IMR-90 (cell line): ENCODE measurements at regions not wholly inside any gene's neighbourhood (a gene's known extent, or its start where the extent isn't known, plus 50 kb on each side); places are given as distances from the start of the nearest gene placed in this dataset.

ENCODE experiments used
- ATAC-seq: fragments of 200-7000 bp; cut with Tn5 transposase; 2 replicates; pipeline ENCODE4 v1.9.1; 2020; ENCODE audit warnings: low read depth, mild to moderate bottlenecking, moderate library complexity
- BruUV-seq: library from RNA; stranded (reverse); fragments of 400-500 nt; replicated peaks from 2 replicates; lab custom pipeline; 2021; lab: Mats Ljungman, UMichigan
- CTCF ChIA-PET: fragments of 300-600 bp; formaldehyde crosslinking; extraction: SDS; loops from one replicate; lab custom pipeline; 2021; ENCODE audit warnings: antibody characterized with exemption; lab: Yijun Ruan, JAX
- POLR2A ChIA-PET: fragments of 300-600 bp; sonication (Branson Sonifier 250); formaldehyde crosslinking; loops from one replicate; lab custom pipeline; 2022; ENCODE audit warnings: antibody characterized with exemption; ENCODE audit not compliant: unreplicated experiment; lab: Charles Lee
- DNase-seq: peaks from one replicate; pipeline ENCODE4 v3.0.0; 2013
- H2AFZ ChIP-seq: replicated peaks from 2 replicates; pipeline ENCODE3; 2013; ENCODE audit warnings: low read length, mild to moderate bottlenecking; ENCODE audit not compliant: poor library complexity
- H2AK5ac ChIP-seq: 2 replicates; pipeline ENCODE4 v1.6.1; 2013; ENCODE audit warnings: low read depth, low read length, inconsistent platforms
- H2AK9ac ChIP-seq: replicated peaks from 2 replicates; pipeline ENCODE3; 2013; ENCODE audit warnings: mild to moderate bottlenecking, low read depth, low read length, moderate library complexity; ENCODE audit not compliant: poor library complexity
- H2BK120ac ChIP-seq: 2 replicates; pipeline ENCODE4 v1.6.1; 2013; ENCODE audit warnings: low read depth, low read length, inconsistent platforms
- H2BK15ac ChIP-seq: 3 replicates; pipeline ENCODE4 v1.6.1; 2013; ENCODE audit warnings: low read depth, low read length, inconsistent platforms
- H2BK20ac ChIP-seq: 2 replicates; pipeline ENCODE4 v1.6.1; 2013; ENCODE audit warnings: low read depth, mild to moderate bottlenecking, inconsistent platforms, low read length, moderate library complexity
- H2BK5ac ChIP-seq: 2 replicates; pipeline ENCODE4 v1.6.1; 2013; ENCODE audit warnings: mild to moderate bottlenecking, low read depth, low read length, inconsistent platforms; ENCODE audit not compliant: poor library complexity, severe bottlenecking
- H3K14ac ChIP-seq: replicated peaks from 2 replicates; pipeline ENCODE4 v1.6.1; 2013; ENCODE audit warnings: low read depth, low read length, inconsistent platforms
- H3K18ac ChIP-seq: 2 replicates; pipeline ENCODE4 v1.6.1; 2013; ENCODE audit warnings: low read depth, low read length, control low read depth
- H3K23ac ChIP-seq: 2 replicates; pipeline ENCODE4 v1.6.1; 2013; ENCODE audit warnings: low read depth, low read length, inconsistent platforms
- H3K27ac ChIP-seq: 2 replicates; pipeline ENCODE4 v1.5.1; 2013; ENCODE audit warnings: mild to moderate bottlenecking, control low read depth, low read length; ENCODE audit not compliant: insufficient read depth
- H3K27me3 ChIP-seq: 2 replicates; pipeline ENCODE4 v1.6.1; 2013; ENCODE audit warnings: low read length; ENCODE audit not compliant: control insufficient read depth, insufficient read depth
- H3K36me3 ChIP-seq: 2 replicates; pipeline ENCODE4 v1.6.1; 2013; ENCODE audit warnings: low read length, mixed read lengths; ENCODE audit not compliant: control insufficient read depth, insufficient read depth
- H3K4ac ChIP-seq: 2 replicates; pipeline ENCODE4 v1.6.1; 2013; ENCODE audit warnings: low read depth, low read length, inconsistent platforms
- H3K4me1 ChIP-seq: 2 replicates; pipeline ENCODE4 v1.6.1; 2013; ENCODE audit warnings: low read length, mixed read lengths; ENCODE audit not compliant: control insufficient read depth, insufficient read depth
- H3K4me2 ChIP-seq: 2 replicates; pipeline ENCODE4 v1.6.1; 2013; ENCODE audit warnings: low read depth, mild to moderate bottlenecking, control low read depth, low read length, moderate library complexity
- H3K4me3 ChIP-seq: 2 replicates; pipeline ENCODE4 v1.5.1; 2013; ENCODE audit warnings: low read depth, mild to moderate bottlenecking, control low read depth, low read length, moderate library complexity; ENCODE audit not compliant: insufficient read depth
- H3K56ac ChIP-seq: 2 replicates; pipeline ENCODE4 v1.6.1; 2013; ENCODE audit warnings: low read length, inconsistent platforms; ENCODE audit not compliant: insufficient read depth; ENCODE audit errors: extremely low read depth
- H3K79me1 ChIP-seq, 2 experiments: 2 replicates each; pipeline ENCODE4 v1.6.1; 2013; ENCODE audit warnings: low read length in 2 of 2, inconsistent platforms in 1 of 2, low read depth in 1 of 2
- H3K9ac ChIP-seq: 2 replicates; pipeline ENCODE4 v1.6.1; 2013; ENCODE audit warnings: low read depth, low read length, control low read depth
- H3K9me1 ChIP-seq: 2 replicates; pipeline ENCODE4 v1.6.1; 2013; ENCODE audit warnings: low read length, inconsistent platforms; ENCODE audit not compliant: insufficient read depth
- H3K9me3 ChIP-seq: 2 replicates; pipeline ENCODE4 v1.6.1; 2013; ENCODE audit warnings: low read length; ENCODE audit not compliant: control insufficient read depth, insufficient read depth
- H4K20me1 ChIP-seq: 2 replicates; pipeline ENCODE4 v1.6.1; 2013; ENCODE audit warnings: low read length, inconsistent platforms; ENCODE audit not compliant: insufficient read depth
- H4K5ac ChIP-seq: 2 replicates; pipeline ENCODE4 v1.6.1; 2013; ENCODE audit warnings: mild to moderate bottlenecking, low read depth, low read length, control low read depth
- H4K8ac ChIP-seq, 2 experiments: 2 replicates each; pipeline ENCODE4 v1.6.1; 2013; ENCODE audit warnings: low read depth in 2 of 2, low read length in 2 of 2, control low read depth in 1 of 2, inconsistent platforms in 1 of 2
- H4K91ac ChIP-seq: 2 replicates; pipeline ENCODE4 v1.6.1; 2013; ENCODE audit warnings: low read depth, low read length, inconsistent platforms; ENCODE audit not compliant: insufficient read depth
- CHD1 ChIP-seq: IDR thresholded peaks from 2 replicates; pipeline ENCODE4 v1.6.1; 2012; ENCODE audit warnings: low read depth, low read length, improper control_type of control experiment
- MAFK ChIP-seq: IDR thresholded peaks from 2 replicates; pipeline ENCODE4 v1.6.1; 2012; ENCODE audit warnings: low read depth, low read length, improper control_type of control experiment
- MAZ ChIP-seq: IDR thresholded peaks from 2 replicates; pipeline ENCODE4 v1.6.1; 2012; ENCODE audit warnings: low read depth, mild to moderate bottlenecking, low read length, improper control_type of control experiment, moderate library complexity, borderline replicate concordance
- RCOR1 ChIP-seq: IDR thresholded peaks from 2 replicates; pipeline ENCODE4 v1.6.1; 2012; ENCODE audit warnings: mild to moderate bottlenecking, low read length, improper control_type of control experiment; ENCODE audit not compliant: insufficient replicate concordance
- RFX5 ChIP-seq: IDR thresholded peaks from 2 replicates; pipeline ENCODE4 v1.8.0; 2012; ENCODE audit warnings: low read depth, mild to moderate bottlenecking, low read length, moderate library complexity
- SMC3 ChIP-seq: fragments of 150-350 bp; IDR thresholded peaks from 2 replicates; pipeline ENCODE4 v1.6.1; 2016; ENCODE audit warnings: low read depth, mild to moderate bottlenecking, antibody characterized with exemption, low read length, moderate library complexity
- WGBS, 2 experiments: methylation state at CpG; one replicate each; pipeline versions ENCODE4 v1.1.5 to v1.1.7; 2013; ENCODE audit warnings: missing lambda C conversion rate in 2 of 2; ENCODE audit not compliant: insufficient read length in 1 of 2; ENCODE audit errors: extremely low coverage in 2 of 2; 5-methylcytosine and 5-hydroxymethylcytosine counted together
- dilution Hi-C: fragments of 300-500 bp; cut with HindIII; formaldehyde crosslinking; loops from one replicate; pipeline ENCODE4 v1.14.3; 2018; ENCODE audit warnings: low sequenced_read_pairs; ENCODE audit not compliant: unreplicated experiment
- in situ Hi-C: fragments of 300-500 bp; cut with MboI; formaldehyde crosslinking; loops from 3 replicates; pipeline ENCODE4 v1.14.3; 2019; ENCODE audit warnings: low sequenced_read_pairs, inconsistent platforms, mixed read lengths
- intact Hi-C: fragments of 100-400 bp; cut with micrococcal nuclease; formaldehyde crosslinking; loops from 2 replicates; pipeline ENCODE4 v1.10.0; 2022
- TF ChIP-seq, protein P1 (sequence below): conservative IDR thresholded peaks from 2 replicates; pipeline ENCODE4 v1.5.1; 2012; ENCODE audit warnings: mild to moderate bottlenecking, low read depth, low read length, improper control_type of control experiment

DNA sequence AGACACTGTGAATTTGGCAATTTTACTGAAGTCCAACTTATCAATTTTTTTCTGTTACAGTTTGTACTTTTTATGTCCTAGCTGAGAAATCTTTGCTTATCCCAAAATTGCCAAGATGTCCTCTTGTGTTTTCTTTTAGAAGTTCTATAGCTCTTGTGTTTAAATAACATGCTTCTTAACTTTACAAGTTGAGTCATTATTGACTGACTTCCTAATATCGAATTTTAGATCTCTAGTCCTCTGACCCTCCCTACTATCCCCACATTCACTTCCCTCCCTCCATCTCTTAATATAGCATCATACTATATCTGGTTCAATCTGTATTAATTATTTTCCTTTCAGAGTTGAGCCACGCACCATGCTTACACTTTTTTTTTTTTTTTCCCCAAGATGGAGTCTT, 61.9 kb downstream of the MRPL32 start:
- Histone ChIP-seq H2AK5ac (no peak overlapping the region), H3K36me3 (no peaks in the 10 kb centered on the region), H4K5ac (no peak overlapping the region), H4K8ac (no peak overlapping the region), H3K4ac (no peak overlapping the region), H2AK9ac (no peak overlapping the region), H3K9me3 (no peaks in the 10 kb centered on the region), H2AFZ (no peak overlapping the region), H3K27me3 (peaks cover 2% of the 10 kb centered on the region), H3K9ac (no peak overlapping the region), H3K27ac (no peak overlapping the region), H3K4me3 (no peak overlapping the region), H3K56ac (no peak overlapping the region), H4K91ac (no peak overlapping the region), H2BK120ac (no peak overlapping the region), H2BK5ac (no peak overlapping the region), H3K23ac (no peak overlapping the region), H3K4me2 (no peak overlapping the region), H3K14ac (no peak overlapping the region), H3K18ac (no peak overlapping the region), H2BK20ac (no peak overlapping the region), H3K79me1 (no peaks in the 10 kb centered on the region), H2BK15ac (no peak overlapping the region), H3K9me1 (no peaks in the 10 kb centered on the region), H4K20me1 (no peaks in the 10 kb centered on the region), H3K4me1 (no peaks in the 10 kb centered on the region)
- DNase-seq, result no peak
- no peak for ATAC-seq
- dilution Hi-C loops, result no loop called here
- intact Hi-C loops, result no loop called here
- ChIA-PET POLR2A (no interaction called here), CTCF (interaction anchor here (0.7 to 1.1 kb wide), 3 partner anchors 10 to 267 kb away, joined by 3 read pairs; no protein-coding TSS in a partner anchor)
- 67% methylated on average over 1 of the region's 2 CpGs; no CpG with 5 or more reads in 1 of the 2 experiments for WGBS, 2 experiments
- BruUV-seq, result no TSS peak
- TF ChIP-seq CHD1, result no peak
- no peak for TF ChIP-seq RFX5
- no peak for TF ChIP-seq MAFK
- no peak for TF ChIP-seq MAZ
- TF ChIP-seq, protein P1, sequence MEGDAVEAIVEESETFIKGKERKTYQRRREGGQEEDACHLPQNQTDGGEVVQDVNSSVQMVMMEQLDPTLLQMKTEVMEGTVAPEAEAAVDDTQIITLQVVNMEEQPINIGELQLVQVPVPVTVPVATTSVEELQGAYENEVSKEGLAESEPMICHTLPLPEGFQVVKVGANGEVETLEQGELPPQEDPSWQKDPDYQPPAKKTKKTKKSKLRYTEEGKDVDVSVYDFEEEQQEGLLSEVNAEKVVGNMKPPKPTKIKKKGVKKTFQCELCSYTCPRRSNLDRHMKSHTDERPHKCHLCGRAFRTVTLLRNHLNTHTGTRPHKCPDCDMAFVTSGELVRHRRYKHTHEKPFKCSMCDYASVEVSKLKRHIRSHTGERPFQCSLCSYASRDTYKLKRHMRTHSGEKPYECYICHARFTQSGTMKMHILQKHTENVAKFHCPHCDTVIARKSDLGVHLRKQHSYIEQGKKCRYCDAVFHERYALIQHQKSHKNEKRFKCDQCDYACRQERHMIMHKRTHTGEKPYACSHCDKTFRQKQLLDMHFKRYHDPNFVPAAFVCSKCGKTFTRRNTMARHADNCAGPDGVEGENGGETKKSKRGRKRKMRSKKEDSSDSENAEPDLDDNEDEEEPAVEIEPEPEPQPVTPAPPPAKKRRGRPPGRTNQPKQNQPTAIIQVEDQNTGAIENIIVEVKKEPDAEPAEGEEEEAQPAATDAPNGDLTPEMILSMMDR, result no peak
- no peak for TF ChIP-seq RCOR1
- TF ChIP-seq SMC3, result no peak
- in situ Hi-C loops, result no loop called here
